H1 (cell line): ENCODE measurements at regions not wholly inside any gene's neighbourhood (a gene's known extent, or its start where the extent isn't known, plus 50 kb on each side); places are given as distances from the start of the nearest gene placed in this dataset.

Source experiments
- CBX8 ChIP-seq: fragments of 300-800, 300-1000 bp; sonication (generic); IDR thresholded peaks from 2 replicates; pipeline ENCODE4 v1.7.1; 2016; ENCODE audit warnings: low read depth, low read length, borderline replicate concordance
- CHD7 ChIP-seq: fragments of 300-600 bp; sonication (generic); IDR thresholded peaks from 2 replicates; pipeline ENCODE4 v1.7.1; 2012; ENCODE audit warnings: low read length, moderate library complexity, mild to moderate bottlenecking, inconsistent platforms; ENCODE audit not compliant: insufficient replicate concordance
- CTBP2 ChIP-seq: IDR thresholded peaks from 2 replicates; pipeline ENCODE4 v1.7.0; 2011; ENCODE audit warnings: borderline replicate concordance, mild to moderate bottlenecking, moderate library complexity, mixed read lengths, low read length; ENCODE audit not compliant: insufficient read depth, insufficient read length
- GTF2F1 ChIP-seq: IDR thresholded peaks from 2 replicates; pipeline ENCODE4 v1.6.1; 2012; ENCODE audit warnings: low read depth, low read length, improper control_type of control experiment, borderline replicate concordance
- JUN ChIP-seq: IDR thresholded peaks from 2 replicates; pipeline ENCODE4 v1.6.1; 2011; ENCODE audit warnings: low read depth, mild to moderate bottlenecking, improper control_type of control experiment, low read length
- NANOG ChIP-seq: IDR thresholded peaks from 2 replicates; pipeline ENCODE4 v1.6.1; 2011; ENCODE audit warnings: low read length, low read depth, mild to moderate bottlenecking, inconsistent platforms; ENCODE audit not compliant: insufficient read depth, poor library complexity, severe bottlenecking

- TF ChIP-seq CHD7 (no peak), GTF2F1 (no peak), NANOG (no peak), JUN (no peak), CBX8 (no peak), CTBP2 (no peak)
These were observed 768.9 kb upstream of the CDH7 start (continued) for GRCh38 chr18:64981915-64982314.
